Stomach (tissue), 8 donors: ENCODE measurements at regions not wholly inside any gene's neighbourhood (a gene's known extent, or its start where the extent isn't known, plus 50 kb on each side); places are given as distances from the start of the nearest gene placed in this dataset.
A peak's percentile ranks its signal among the peaks of the same experiment; 100 is the strongest.

ENCODE experiments used
- DNase-seq, 2 donors: peaks; one replicate each; pipeline versions ENCODE4 v3.0.0 to v3.0.0-alpha.2; 2013 to 2019
- H3K27ac ChIP-seq, 5 donors: fragments of 200-600 bp in 4 of 5; sonication (generic) in 4 of 5; one replicate each; pipeline ENCODE4 v1.5.1; 2013 to 2019; ENCODE audit warnings: mild to moderate bottlenecking in 1 of 5, moderate library complexity in 1 of 5
- H3K27me3 ChIP-seq, 3 donors: fragments of 200-600 bp; sonication (generic); one replicate each; pipeline ENCODE4 v1.5.1; 2017 to 2019; ENCODE audit warnings: mixed run types in 1 of 3
- H3K36me3 ChIP-seq, 4 donors: fragments of 200-600 bp; sonication (generic); 1 replicate in 3 of 4; 2 replicates in 1 of 4; pipeline ENCODE4 v1.5.1; 2016 to 2019
- H3K4me1 ChIP-seq, 4 donors: fragments of 200-600 bp; sonication (generic); one replicate each; pipeline ENCODE4 v1.5.1; 2016 to 2019
- H3K4me3 ChIP-seq, 4 donors: fragments of 200-600 bp; sonication (generic) in 3 of 4; one replicate each; pipeline ENCODE4 v1.5.1; 2016 to 2019; ENCODE audit warnings: mild to moderate bottlenecking in 1 of 4
- H3K9me3 ChIP-seq, 4 donors: fragments of 200-600 bp; sonication (generic); one replicate each; pipeline ENCODE4 v1.5.1; 2016 to 2019
- EP300 ChIP-seq: sonication (generic); formaldehyde crosslinking; IDR thresholded peaks from one replicate; pipeline ENCODE4 v1.6.1; 2017; ENCODE audit warnings: antibody characterized with exemption
- POLR2A ChIP-seq, 4 donors: fragments of 450-650 bp; IDR thresholded peaks; one replicate each; pipeline ENCODE4 v1.6.1; 2016; ENCODE audit warnings: antibody characterized with exemption in 4 of 4, control low read depth in 2 of 4, mild to moderate bottlenecking in 1 of 4, moderate library complexity in 1 of 4
- POLR2AphosphoS5 ChIP-seq, 3 donors: sonication (generic); formaldehyde crosslinking; IDR thresholded peaks; one replicate each; pipeline ENCODE4 v1.6.1; 2016; ENCODE audit warnings: antibody characterized with exemption in 3 of 3
- WGBS, 5 donors: extraction: QIAGEN DNeasy Blood & Tissue Kit in 3 of 5; methylation state at CpG; one replicate each; pipeline versions ENCODE4 v1.1.5 to v1.1.7; 2013 to 2018; 5-methylcytosine and 5-hydroxymethylcytosine counted together
- intact Hi-C: fragments of 100-400 bp; cut with DNase I; formaldehyde crosslinking; loops from one replicate; pipeline ENCODE4 v1.15.1; 2023; ENCODE audit warnings: low total_unique reads
- TF ChIP-seq, protein P1 (sequence below), 7 experiments: fragments of 450-650 bp in 4 of 7; fragments of 200-600 bp in 3 of 7; sonication (generic) in 3 of 7; IDR thresholded peaks; one replicate each; pipeline ENCODE4 v1.5.1; 2016 to 2019; ENCODE audit warnings: antibody characterized with exemption in 7 of 7, control low read depth in 2 of 7, mild to moderate bottlenecking in 1 of 7
- donor health status: healthy with polysubstance abuse.
- donor health status: Bipolar disorder and iron deficiency.
- donor health status: healthy.

DNA sequence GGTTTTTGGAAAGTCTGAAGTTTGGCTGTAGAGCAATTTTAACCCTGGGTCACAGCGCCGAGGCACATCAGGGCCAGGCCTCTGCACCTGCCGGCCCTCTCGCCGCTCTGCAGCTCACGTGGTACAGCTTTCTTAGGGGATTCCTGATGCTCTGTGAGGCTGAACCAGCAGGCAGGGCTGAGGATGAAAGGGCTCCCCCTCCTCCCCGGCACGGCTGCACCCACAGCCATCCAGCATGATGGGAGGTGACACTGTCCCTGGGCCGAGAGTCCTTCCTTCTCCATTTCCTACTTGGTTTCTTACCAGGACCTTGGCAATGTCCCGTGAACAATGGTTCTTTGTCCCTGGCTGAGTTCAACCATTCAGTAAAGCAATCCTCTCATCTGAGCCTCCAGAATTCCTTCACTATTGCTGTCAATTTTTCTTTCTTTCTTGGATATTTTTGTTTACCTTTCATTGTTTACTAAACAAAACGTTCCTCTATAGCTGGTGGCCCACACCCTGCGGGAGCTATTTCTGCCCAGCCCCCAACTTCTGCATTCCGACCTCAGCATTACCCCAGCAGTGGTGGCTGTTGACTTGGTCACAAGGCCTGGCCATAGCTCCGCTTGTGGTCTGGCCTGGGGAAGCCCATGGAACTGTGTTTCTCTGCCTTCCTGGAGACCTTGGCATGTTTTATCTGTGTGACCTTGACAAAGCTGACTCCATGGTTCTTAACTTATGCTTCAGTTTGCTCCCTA is 172.8 kb upstream of the B3GAT1 start:
- Histone ChIP-seq H3K27me3 (peaks cover 0 to 35% (median under 1%) of the 10 kb centered on the region in 3 donors), H3K36me3 (no peaks in the 10 kb centered on the region), H3K4me3 (no peak overlapping the region), H3K27ac (no peak overlapping the region), H3K9me3 (no peaks in the 10 kb centered on the region), H3K4me1 (peaks cover 0 to 19% (median 5%) of the 10 kb centered on the region in 4 donors)
- TF ChIP-seq, protein P1, sequence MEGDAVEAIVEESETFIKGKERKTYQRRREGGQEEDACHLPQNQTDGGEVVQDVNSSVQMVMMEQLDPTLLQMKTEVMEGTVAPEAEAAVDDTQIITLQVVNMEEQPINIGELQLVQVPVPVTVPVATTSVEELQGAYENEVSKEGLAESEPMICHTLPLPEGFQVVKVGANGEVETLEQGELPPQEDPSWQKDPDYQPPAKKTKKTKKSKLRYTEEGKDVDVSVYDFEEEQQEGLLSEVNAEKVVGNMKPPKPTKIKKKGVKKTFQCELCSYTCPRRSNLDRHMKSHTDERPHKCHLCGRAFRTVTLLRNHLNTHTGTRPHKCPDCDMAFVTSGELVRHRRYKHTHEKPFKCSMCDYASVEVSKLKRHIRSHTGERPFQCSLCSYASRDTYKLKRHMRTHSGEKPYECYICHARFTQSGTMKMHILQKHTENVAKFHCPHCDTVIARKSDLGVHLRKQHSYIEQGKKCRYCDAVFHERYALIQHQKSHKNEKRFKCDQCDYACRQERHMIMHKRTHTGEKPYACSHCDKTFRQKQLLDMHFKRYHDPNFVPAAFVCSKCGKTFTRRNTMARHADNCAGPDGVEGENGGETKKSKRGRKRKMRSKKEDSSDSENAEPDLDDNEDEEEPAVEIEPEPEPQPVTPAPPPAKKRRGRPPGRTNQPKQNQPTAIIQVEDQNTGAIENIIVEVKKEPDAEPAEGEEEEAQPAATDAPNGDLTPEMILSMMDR (IDR thresholded peaks at IDR 0.05): no peak
- TF ChIP-seq EP300 (no peak), POLR2A (IDR thresholded peaks at IDR 0.05) (no peak), POLR2AphosphoS5 (IDR thresholded peaks at IDR 0.05) (no peak)
- WGBS, 5 donors: 51 to 67% (median 62%) methylated on average over 14 of the region's 14 CpGs
- DNase-seq: peak in 1 of 2 donors; percentile 46
- intact Hi-C loops: no loop called here

DNA sequence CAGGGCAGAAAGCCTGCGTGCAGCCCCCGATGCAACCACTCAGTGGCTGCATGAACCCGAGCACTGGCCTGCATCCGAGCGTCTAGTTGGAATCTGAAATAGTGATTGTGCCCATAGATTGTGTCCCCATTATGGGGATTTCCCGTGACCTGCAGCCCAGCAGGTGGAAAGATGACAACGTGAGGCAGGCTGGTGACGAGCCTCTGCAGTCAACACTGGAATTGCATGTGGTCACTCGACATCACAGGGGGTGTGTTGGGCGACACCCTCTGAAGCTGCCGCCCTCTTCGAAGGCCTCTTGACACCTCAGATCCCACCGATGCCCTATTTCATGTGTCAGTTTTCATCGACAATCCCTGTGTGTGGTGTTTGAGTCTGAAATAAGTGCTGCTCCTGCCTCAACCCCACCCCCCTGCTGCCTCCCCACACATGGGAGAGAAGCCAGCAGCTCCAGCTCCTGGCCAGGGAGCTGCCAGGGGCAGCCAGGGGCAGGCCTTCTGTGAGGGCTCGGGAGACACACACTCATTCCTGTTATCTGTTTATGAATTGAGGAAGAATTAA is 172.0 kb upstream of the B3GAT1 start:
- Histone ChIP-seq H3K4me3 (no peak overlapping the region), H3K27ac (no peak overlapping the region), H3K9me3 (no peaks in the 10 kb centered on the region), H3K4me1 (peaks cover 0 to 19% (median 6%) of the 10 kb centered on the region in 4 donors), H3K36me3 (no peaks in the 10 kb centered on the region), H3K27me3 (peaks cover 0 to 43% (median 5%) of the 10 kb centered on the region in 3 donors)
- TF ChIP-seq POLR2AphosphoS5 (IDR thresholded peaks at IDR 0.05) (no peak), POLR2A (IDR thresholded peaks at IDR 0.05) (no peak), EP300 (no peak)
- TF ChIP-seq, protein P1 (IDR thresholded peaks at IDR 0.05): no peak
- WGBS, 5 donors: 76 to 82% (median 79%) methylated on average over 12 to 15 of the region's 15 CpGs
- intact Hi-C loops: no loop called here
- no peak for DNase-seq

DNA sequence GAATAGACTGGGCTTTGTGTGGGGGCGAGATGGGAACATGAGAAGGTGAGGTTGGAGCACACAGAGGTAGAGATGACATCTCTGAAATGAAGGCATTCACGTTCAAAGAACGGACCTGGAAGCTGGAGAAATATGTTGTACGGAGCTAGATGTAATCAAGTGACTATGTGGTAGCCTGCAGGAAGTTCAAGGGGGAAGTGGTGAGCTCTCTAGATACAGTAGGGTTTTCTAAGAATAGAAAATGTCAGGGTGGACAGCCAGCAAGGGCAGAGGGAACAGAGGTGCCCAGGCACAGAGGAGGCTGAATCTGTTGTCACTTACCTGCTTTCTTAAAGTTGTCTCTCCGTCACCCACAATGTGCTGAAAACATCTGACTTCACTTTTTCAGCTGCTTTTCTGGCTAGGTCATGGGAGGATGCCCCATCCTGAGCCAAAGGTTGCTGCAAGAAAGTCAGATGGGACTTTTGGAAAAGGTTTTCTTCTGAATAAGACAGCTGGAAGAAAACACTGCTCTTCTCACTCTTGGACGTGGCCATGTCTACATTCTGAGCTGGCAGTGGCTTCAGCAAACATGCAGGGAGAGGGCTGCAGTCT is 171.5 kb upstream of the B3GAT1 start:
- intact Hi-C loops: no loop called here
- 54 to 74% (median 62%) methylated on average over 6 of the region's 6 CpGs for WGBS, 5 donors
- no peak for DNase-seq
- H3K27me3 ChIP-seq: peaks cover 0 to 43% (median 5%) of the 10 kb centered on the region in 3 donors
- H3K4me1 ChIP-seq: peaks cover 0 to 19% (median 6%) of the 10 kb centered on the region in 4 donors
- no peak for TF ChIP-seq EP300
- no peak for TF ChIP-seq POLR2A (IDR thresholded peaks at IDR 0.05)
- TF ChIP-seq, protein P1 (IDR thresholded peaks at IDR 0.05): no peak
- no peak for TF ChIP-seq POLR2AphosphoS5 (IDR thresholded peaks at IDR 0.05)
- H3K27ac ChIP-seq: no peak overlapping the region
- no peaks in the 10 kb centered on the region for H3K36me3 ChIP-seq
- no peak overlapping the region for H3K4me3 ChIP-seq
- no peaks in the 10 kb centered on the region for H3K9me3 ChIP-seq

DNA sequence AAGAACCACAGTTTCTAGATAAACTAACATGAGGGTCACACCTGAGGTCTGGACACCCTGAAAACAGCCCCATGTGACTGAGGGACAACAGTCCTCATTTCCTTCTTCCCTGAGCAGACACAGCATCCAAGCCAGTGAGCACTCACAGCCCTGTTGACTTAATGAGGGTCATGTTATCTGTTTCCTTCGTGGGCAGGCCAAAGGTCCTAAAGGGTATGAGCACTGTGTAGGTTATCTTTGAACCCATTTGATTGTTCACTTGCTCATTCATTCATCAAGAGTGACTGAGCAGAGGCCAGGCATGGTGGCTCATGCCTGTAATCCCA is 170.7 kb upstream of the B3GAT1 start:
- Histone ChIP-seq H3K4me3 (no peak overlapping the region), H3K9me3 (no peaks in the 10 kb centered on the region), H3K27ac (no peak overlapping the region), H3K4me1 (peaks cover 0 to 19% (median 6%) of the 10 kb centered on the region in 4 donors), H3K36me3 (no peaks in the 10 kb centered on the region), H3K27me3 (peaks cover 0 to 42% (median 5%) of the 10 kb centered on the region in 3 donors)
- intact Hi-C loops: no loop called here
- TF ChIP-seq EP300 (no peak), POLR2A (IDR thresholded peaks at IDR 0.05) (no peak), POLR2AphosphoS5 (IDR thresholded peaks at IDR 0.05) (no peak)
- TF ChIP-seq, protein P1 (IDR thresholded peaks at IDR 0.05): no peak
- DNase-seq: no peak
- WGBS, 5 donors: 9 to 31% (median 20%) methylated on average over 1 of the region's 1 CpG
